ENCODE measurements at regions not wholly inside any gene's neighbourhood (a gene's known extent, or its start where the extent isn't known, plus 50 kb on each side); places are given as distances from the start of the nearest gene placed in this dataset.

DNA sequence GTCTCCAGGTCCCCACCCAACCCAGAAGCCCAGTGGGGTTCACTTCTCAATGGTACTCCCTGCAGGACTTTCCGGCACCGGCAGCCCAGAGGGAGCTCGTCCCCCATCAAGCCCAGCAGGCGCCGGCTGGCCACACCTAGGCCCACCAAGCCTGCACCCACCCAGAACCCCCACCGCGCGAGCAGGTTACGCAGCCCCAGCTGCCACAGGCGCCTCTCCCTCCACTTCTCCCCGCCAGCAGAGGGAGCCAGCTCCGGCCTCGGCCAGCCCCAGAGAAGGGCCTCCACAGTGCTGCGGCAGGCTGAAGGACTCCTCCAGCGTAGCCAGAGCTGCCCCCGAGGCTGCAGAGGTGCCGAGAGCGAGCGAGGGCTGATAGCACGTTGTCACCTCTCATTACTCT is 722.3 kb downstream of the PLA2G4A start:
- TF ChIP-seq EP300 (IDR thresholded peaks at IDR 0.05; ENCODE audit: borderline replicate concordance): no peak
- TF ChIP-seq CEBPB (IDR thresholded peaks at IDR 0.05): no peak
- TF ChIP-seq, protein P1, sequence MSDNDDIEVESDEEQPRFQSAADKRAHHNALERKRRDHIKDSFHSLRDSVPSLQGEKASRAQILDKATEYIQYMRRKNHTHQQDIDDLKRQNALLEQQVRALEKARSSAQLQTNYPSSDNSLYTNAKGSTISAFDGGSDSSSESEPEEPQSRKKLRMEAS (IDR thresholded peaks at IDR 0.05): no peak
- no peak for TF ChIP-seq NFIC (IDR thresholded peaks at IDR 0.05)
- no peak for TF ChIP-seq FOXM1 (IDR thresholded peaks at IDR 0.05; ENCODE audit: borderline replicate concordance, low read depth)
- no peak for TF ChIP-seq TCF12 (IDR thresholded peaks at IDR 0.05; ENCODE audit: low read depth)
- TF ChIP-seq EGR1 (IDR thresholded peaks at IDR 0.05): no peak
- no peak for TF ChIP-seq CREB1 (IDR thresholded peaks at IDR 0.05; ENCODE audit: low read depth)
- TF ChIP-seq YY1 (IDR thresholded peaks at IDR 0.05; ENCODE audit: low read depth): no peak
- TF ChIP-seq, protein P2, sequence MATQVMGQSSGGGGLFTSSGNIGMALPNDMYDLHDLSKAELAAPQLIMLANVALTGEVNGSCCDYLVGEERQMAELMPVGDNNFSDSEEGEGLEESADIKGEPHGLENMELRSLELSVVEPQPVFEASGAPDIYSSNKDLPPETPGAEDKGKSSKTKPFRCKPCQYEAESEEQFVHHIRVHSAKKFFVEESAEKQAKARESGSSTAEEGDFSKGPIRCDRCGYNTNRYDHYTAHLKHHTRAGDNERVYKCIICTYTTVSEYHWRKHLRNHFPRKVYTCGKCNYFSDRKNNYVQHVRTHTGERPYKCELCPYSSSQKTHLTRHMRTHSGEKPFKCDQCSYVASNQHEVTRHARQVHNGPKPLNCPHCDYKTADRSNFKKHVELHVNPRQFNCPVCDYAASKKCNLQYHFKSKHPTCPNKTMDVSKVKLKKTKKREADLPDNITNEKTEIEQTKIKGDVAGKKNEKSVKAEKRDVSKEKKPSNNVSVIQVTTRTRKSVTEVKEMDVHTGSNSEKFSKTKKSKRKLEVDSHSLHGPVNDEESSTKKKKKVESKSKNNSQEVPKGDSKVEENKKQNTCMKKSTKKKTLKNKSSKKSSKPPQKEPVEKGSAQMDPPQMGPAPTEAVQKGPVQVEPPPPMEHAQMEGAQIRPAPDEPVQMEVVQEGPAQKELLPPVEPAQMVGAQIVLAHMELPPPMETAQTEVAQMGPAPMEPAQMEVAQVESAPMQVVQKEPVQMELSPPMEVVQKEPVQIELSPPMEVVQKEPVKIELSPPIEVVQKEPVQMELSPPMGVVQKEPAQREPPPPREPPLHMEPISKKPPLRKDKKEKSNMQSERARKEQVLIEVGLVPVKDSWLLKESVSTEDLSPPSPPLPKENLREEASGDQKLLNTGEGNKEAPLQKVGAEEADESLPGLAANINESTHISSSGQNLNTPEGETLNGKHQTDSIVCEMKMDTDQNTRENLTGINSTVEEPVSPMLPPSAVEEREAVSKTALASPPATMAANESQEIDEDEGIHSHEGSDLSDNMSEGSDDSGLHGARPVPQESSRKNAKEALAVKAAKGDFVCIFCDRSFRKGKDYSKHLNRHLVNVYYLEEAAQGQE (IDR thresholded peaks at IDR 0.05; ENCODE audit: low read depth): no peak
- TF ChIP-seq, protein P3, sequence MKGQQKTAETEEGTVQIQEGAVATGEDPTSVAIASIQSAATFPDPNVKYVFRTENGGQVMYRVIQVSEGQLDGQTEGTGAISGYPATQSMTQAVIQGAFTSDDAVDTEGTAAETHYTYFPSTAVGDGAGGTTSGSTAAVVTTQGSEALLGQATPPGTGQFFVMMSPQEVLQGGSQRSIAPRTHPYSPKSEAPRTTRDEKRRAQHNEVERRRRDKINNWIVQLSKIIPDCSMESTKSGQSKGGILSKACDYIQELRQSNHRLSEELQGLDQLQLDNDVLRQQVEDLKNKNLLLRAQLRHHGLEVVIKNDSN (IDR thresholded peaks at IDR 0.05): no peak
- TF ChIP-seq ZBTB7A (IDR thresholded peaks at IDR 0.05; ENCODE audit: low read depth): no peak
- TF ChIP-seq TEAD4 (IDR thresholded peaks at IDR 0.05): no peak
- TF ChIP-seq RAD21 (IDR thresholded peaks at IDR 0.05; ENCODE audit: low read depth): no peak
- no peak for TF ChIP-seq TAF1 (IDR thresholded peaks at IDR 0.05; ENCODE audit: low read depth)

DNA sequence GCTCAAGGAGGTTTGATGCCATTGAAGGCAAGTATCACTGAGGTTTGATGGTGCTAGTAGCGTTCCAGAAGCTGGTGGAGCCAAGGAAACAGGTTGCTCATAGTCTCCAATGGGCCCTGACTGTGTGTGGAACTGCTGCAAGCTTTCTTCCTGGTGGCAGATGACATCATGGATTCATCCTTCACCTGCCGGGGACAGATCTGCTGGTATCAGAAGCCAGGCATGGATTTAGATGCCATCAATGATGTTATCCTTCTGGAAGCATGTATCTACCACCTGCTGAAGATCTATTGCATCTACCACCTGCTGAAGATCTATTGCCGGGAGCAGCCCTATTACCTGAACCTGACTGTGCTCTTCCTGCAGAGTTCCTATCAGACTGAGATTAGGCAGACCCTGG is 734.4 kb downstream of the PLA2G4A start:
- TF ChIP-seq EP300 (IDR thresholded peaks at IDR 0.05; ENCODE audit: borderline replicate concordance): no peak
- no peak for TF ChIP-seq NFIC (IDR thresholded peaks at IDR 0.05)
- no peak for TF ChIP-seq CREB1 (IDR thresholded peaks at IDR 0.05; ENCODE audit: low read depth)
- TF ChIP-seq, protein P1 (IDR thresholded peaks at IDR 0.05): no peak
- TF ChIP-seq EGR1 (IDR thresholded peaks at IDR 0.05): no peak
- no peak for TF ChIP-seq YY1 (IDR thresholded peaks at IDR 0.05; ENCODE audit: low read depth)
- TF ChIP-seq, protein P3 (IDR thresholded peaks at IDR 0.05): no peak
- TF ChIP-seq TEAD4 (IDR thresholded peaks at IDR 0.05): no peak
- TF ChIP-seq, protein P2 (IDR thresholded peaks at IDR 0.05; ENCODE audit: low read depth): no peak
- TF ChIP-seq TAF1 (IDR thresholded peaks at IDR 0.05; ENCODE audit: low read depth): no peak
- no peak for TF ChIP-seq FOXM1 (IDR thresholded peaks at IDR 0.05; ENCODE audit: borderline replicate concordance, low read depth)
- TF ChIP-seq ZBTB7A (IDR thresholded peaks at IDR 0.05; ENCODE audit: low read depth): no peak
- TF ChIP-seq CEBPB (IDR thresholded peaks at IDR 0.05): no peak
- no peak for TF ChIP-seq TCF12 (IDR thresholded peaks at IDR 0.05; ENCODE audit: low read depth)
- no peak for TF ChIP-seq RAD21 (IDR thresholded peaks at IDR 0.05; ENCODE audit: low read depth)

DNA sequence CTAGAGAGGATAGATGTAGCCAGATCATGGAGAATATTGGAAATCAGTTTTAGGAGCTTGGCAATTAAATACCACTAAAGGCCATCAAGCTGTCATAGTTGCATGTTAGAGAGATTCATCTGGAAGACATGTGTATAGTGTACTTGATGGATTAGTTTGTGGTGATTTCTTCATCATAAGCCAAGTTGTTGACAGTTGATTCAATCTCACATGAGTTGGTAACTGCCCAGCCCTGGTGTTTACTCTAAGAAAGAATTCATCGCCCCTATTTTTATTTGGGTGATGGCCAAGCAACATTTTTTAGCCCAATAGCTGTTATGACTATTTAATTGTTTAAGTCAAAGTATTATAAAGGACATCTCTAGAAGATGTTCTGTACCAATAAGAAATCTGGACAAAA is 737.6 kb downstream of the PLA2G4A start:
- TF ChIP-seq EP300 (IDR thresholded peaks at IDR 0.05; ENCODE audit: borderline replicate concordance) (no peak), TCF12 (IDR thresholded peaks at IDR 0.05; ENCODE audit: low read depth) (no peak), ZBTB7A (IDR thresholded peaks at IDR 0.05; ENCODE audit: low read depth) (no peak), CREB1 (IDR thresholded peaks at IDR 0.05; ENCODE audit: low read depth) (no peak), NFIC (IDR thresholded peaks at IDR 0.05) (no peak), FOXM1 (IDR thresholded peaks at IDR 0.05; ENCODE audit: borderline replicate concordance, low read depth) (no peak), CEBPB (IDR thresholded peaks at IDR 0.05) (no peak), TEAD4 (IDR thresholded peaks at IDR 0.05) (no peak), YY1 (IDR thresholded peaks at IDR 0.05; ENCODE audit: low read depth) (no peak), TAF1 (IDR thresholded peaks at IDR 0.05; ENCODE audit: low read depth) (no peak), RAD21 (IDR thresholded peaks at IDR 0.05; ENCODE audit: low read depth) (no peak)

DNA sequence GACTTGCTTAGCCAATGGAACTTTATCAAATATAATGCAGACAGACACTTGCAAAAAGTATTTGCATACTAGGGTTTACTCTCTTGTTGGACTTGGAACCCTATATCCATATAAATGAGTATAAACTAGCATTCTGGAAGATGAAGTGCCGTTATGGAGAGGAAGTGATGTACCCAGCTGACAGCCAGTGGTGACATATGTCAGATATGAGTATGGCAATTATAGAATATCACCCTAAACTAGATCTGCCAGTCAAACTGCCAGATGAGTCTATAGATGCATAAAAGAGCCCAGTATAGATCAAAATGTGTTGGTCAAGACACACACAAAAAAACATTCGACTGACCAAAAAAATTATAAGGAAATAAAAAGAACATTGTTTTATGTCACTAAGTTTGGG is 739.3 kb downstream of the PLA2G4A start:
- TF ChIP-seq NFIC (IDR thresholded peaks at IDR 0.05) (no peak), EP300 (IDR thresholded peaks at IDR 0.05; ENCODE audit: borderline replicate concordance) (no peak), RAD21 (IDR thresholded peaks at IDR 0.05; ENCODE audit: low read depth) (no peak), FOXM1 (IDR thresholded peaks at IDR 0.05; ENCODE audit: borderline replicate concordance, low read depth) (no peak), TAF1 (IDR thresholded peaks at IDR 0.05; ENCODE audit: low read depth) (no peak), TCF12 (IDR thresholded peaks at IDR 0.05; ENCODE audit: low read depth) (no peak), TEAD4 (IDR thresholded peaks at IDR 0.05) (no peak), CEBPB (IDR thresholded peaks at IDR 0.05) (no peak), ZBTB7A (IDR thresholded peaks at IDR 0.05; ENCODE audit: low read depth) (no peak)
- TF ChIP-seq, protein P2 (IDR thresholded peaks at IDR 0.05; ENCODE audit: low read depth): no peak
